CD1c-positive myeloid dendritic cell (primary cell): ENCODE measurements at regions not wholly inside any gene's neighbourhood (a gene's known extent, or its start where the extent isn't known, plus 50 kb on each side); places are given as distances from the start of the nearest gene placed in this dataset.
A peak's percentile ranks its signal among the peaks of the same experiment; 100 is the strongest.

Experiments used
- DNase-seq: peaks from one replicate; pipeline ENCODE4 v3.0.0-alpha.2; 2016; ENCODE audit errors: extremely low spot score

DNA sequence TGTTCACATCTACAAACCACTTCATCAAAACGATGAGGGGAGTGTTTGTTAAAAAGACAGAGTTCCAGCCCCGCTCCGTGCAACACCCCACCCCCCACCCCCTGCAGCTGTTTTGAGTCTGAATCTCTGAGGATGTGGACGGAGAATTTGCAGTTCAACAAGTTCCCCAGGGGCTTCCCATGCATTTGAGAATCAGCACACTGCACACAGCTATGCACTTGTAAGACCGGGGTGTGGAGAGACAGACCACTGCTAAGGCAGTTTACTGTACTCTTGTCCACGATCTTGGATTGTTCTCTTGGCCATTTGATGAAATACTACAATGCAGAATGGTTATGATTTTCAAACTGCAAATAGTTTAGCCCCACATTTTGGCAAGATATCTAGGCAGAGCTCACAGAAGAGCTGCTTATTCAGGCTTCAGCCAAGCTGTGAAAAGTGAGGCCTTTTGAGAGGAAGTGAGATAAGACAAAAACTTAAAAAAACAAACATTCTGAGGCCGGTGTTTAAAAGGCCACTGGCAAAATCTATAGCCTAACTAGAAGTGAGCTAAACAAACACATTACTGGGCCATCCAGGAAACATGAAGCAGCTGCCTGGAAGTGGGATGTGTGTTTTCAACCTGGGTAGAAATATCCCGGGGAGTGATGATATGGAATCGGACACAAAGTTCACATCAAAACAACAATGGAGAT, 308.2 kb upstream of the ADAMTS9 start:
- DNase-seq: no peak

DNA sequence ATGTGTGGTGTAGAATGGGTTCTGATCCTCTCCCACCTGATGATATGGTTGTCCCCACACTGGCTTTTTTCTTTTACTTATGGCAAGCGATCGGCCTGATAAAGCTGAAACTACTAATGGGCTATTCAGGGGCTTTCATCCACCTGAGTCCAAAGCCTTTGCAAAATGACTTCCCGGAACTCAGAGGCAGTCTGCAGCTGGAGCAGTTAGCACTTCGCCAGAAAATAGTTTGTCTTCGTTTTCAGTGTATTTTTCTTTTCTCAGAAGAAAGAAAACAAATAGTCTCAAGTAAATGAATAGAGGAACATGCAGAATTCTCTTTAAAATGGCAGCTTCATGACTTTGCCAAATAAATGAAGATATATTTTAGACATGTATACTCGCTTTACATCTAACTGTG, 306.0 kb upstream of the ADAMTS9 start:
- DNase-seq: no peak

DNA sequence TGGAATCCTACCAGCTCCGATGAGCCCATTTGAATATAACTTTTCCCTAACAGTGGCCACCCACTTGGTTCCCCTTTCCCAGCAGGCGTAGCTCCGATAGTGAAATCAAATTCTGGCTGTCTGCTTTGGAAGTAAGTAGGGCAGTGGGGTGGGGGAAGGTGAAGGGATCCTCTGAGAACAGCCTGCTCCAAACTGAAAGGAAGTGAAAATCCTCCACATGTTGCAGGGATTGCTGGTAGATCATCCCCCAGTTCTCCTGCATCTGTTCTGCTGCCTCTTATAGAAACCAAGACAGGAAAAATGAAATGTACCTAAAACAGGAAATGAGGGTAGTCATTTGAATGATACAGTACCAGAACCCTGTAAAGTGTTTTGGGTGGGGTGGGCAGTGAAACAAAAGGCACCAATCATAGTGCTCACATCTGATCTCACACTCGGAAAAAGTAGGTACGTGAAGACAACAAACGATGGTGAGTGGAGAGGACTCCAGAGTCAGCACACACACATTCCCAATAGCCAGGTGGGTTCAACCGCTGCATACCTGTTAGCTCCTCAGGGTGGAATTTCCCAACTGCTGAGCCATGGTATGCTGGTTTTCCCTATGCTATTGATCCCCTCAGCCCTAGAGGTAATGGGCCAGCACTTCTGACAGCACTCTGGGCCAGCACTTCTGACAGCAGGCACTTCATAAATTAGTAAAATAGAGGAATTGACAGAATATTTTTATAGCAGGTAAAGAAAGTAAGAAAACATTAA, 304.9 kb upstream of the ADAMTS9 start:
- DNase-seq: no peak

DNA sequence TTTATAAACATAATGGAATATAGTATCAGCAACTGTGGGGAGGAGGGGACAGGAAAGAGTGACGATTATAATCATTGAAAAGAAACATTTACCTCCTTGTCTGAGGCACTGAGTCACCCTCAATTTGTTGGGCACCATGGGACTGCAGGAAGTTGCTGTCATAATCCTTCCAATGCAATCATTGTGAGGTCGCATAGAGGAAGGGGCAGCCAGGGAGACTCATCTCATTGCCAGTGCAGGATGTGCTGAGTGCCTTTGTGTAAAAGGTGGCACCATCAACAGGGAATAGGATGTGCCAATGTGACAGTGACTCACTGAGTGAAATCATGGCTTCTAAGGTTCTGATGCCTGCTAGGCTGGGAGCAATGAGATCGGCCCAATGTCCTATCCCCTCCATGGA, 300.4 kb upstream of the ADAMTS9 start:
- no peak for DNase-seq

DNA sequence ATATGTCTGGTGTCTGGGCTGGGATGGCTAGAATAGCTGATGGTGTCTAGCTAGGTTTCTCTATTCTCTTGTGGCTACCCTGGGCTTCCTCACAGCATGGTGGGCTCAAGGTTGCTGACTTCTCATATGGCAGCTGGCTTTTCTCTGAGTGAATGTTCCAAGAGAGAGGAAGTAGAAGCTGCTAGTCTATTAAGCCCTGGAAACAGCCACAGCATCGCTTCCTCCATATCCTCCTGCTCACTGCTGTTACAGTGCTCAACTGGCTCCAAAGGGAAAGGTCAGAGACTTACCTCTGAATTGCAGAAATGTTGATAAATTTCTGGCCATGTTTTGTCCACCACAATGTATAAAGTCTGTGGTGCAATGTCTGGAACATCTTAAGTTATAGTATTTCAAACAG, 299.9 kb upstream of the ADAMTS9 start:
- no peak for DNase-seq

DNA sequence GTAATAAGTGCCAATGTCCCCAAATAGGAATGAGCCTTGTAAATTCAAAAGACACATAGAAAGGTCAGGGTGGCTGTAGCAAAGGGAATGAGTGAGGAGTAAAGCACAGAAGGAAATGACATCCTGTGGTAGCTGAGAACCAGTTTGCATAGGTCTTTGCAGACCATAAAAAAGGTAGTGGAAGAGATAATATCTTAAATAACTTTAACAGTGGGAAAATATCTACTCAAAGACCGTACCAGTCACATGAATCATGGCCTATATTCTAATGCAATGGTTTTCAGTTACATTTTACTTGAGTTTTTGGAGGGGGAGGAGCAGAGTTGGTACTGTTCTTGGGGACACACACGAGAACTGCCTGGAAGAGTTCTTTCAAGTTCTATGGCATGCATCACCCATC, 297.3 kb upstream of the ADAMTS9 start:
- DNase-seq: no peak

DNA sequence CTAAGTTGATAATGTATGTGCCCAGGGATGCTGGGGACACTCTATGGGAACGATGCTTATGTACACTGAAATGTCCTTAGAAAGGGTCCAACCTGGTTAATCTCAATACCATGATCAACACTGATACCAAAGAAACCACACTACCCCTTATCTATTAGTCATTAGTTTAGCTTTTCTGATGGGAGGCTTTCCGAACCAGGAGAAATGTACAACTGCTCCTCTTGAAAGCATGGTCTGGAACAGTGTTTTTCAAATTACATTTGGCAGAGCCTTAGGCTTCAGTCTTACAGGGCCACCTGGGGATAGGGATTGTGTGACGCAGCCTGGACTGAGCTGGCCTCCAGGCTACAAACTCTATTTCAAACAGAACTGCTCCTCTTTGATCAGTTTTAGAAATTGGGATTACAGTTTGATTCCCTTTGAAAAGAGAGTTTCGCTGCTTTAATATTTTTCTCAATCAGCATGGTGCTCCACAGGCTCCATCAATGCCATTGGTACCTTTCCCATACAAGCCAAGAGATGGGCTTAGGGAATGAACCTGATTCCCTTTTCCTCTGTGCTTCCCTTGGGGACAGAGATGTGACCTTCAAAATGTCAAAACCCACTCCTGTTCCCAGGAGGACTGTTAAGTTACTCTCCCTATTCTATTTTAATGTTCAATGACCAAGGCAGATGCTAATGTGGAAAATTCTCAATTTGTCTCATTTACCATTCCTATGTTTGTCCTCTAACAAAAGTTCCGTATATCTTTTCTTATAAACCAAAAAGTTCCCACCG, 296.0 kb upstream of the ADAMTS9 start:
- no peak for DNase-seq

DNA sequence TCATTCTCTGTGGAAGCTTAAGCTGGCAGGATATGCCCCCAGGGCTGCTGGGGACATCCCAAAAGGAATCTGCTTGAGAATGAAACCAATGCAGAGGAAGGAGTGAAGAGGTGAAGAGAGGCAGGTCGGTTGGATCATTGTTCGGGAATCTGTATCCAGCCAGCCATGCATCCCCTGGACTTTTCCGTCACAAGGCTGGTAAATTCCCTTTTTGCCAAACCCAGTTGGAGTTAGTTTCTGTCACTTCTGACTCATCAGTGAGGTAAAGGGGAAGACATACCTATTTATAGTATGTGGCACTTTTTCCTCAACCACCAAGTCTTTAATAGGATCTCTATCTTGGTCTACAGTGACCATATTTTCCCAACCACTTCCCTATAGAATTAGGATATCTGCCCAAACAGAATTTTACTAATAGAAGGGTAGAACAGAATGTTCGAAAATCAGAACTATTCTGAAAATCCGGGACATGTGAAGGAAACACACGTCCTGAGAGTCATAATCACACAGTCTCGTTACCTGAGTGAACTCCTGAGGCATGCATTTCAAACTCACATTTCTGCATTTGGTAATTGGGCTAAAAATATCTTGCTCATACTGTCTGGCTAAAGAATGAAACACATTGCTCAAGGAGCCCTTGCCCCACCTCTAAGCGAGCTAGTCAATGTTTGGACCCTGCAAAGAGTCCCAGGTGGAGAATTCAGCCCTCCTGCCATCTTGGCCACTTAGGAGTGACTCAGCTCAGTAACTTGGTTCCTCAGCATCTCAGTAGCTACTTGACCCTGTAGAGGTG, 289.7 kb upstream of the ADAMTS9 start:
- no peak for DNase-seq

DNA sequence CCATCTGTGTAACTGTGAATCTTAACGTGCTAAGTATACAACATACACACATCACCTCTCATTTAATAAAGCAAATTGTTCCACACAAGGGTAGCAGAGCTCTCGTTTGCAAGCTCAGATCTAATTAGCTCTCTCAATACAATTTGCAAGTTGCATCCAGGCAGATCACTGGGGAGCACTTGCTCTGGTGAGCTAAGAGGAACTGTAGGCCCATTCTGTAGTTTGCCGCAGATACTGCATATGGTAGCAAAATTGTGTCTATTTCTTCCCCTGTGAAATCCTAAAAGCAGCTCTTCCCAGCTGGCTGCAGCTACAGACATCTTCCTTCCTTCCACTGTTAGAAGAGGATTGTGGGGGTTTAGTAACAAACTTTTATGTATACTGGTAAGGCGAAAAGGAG, 288.7 kb upstream of the ADAMTS9 start:
- no peak for DNase-seq

DNA sequence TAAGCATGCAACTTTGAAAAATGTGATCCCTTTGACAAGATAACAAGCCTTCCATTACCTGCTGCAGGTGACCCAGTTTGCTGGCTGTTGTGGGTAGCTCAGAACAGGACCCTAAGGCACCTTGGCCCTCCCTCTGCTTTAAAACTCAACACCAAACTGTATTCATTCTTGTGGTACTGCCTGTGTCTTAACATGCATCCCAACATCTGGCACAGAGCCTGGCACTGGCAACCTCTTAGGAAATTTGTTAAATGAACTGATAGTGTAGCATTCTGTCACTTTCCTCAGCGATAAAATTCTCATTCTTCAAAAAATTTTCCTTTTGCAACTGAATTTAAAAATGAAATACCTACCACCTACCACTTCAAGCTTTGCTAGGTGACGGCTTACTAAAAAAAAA, 287.3 kb upstream of the ADAMTS9 start:
- DNase-seq: no peak

DNA sequence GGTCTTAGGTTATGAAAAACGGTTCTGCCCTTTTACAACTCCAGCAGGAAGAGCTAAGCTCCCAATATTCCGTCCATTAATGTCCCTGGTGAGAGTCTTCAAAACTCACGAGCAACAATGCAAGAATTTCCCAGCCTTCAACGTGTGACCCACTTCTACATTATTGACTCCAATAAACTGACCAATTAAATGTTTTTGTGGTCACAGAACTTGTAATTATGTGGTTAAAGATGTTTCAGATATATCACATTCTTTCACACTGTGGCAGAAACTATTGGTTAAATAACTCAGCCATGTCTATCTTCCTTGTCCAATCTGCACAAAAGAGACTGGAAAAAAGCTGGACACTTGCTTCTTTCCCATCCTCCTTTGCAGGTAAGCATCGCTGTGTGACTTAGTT, 286.6 kb upstream of the ADAMTS9 start:
- no peak for DNase-seq

DNA sequence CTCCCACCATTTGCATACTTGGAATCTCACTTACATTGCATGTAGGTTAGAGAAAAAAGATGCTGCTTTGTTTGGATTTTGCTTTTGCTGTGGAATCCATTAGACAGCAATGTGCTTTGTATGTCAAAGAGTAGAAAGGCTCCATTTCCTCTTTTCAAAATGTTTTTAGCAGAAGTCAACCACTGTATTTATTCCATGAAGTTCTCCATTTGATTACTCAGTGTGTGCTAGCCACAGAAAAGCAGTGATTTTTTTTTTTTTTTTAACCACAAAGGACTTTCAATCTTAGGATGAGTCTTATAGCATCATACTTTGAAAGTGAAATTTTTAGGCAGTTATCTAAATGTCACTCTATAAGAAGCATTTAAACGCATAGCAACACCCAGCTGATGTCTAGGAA, 285.0 kb upstream of the ADAMTS9 start:
- peak; percentile 3 for DNase-seq

DNA sequence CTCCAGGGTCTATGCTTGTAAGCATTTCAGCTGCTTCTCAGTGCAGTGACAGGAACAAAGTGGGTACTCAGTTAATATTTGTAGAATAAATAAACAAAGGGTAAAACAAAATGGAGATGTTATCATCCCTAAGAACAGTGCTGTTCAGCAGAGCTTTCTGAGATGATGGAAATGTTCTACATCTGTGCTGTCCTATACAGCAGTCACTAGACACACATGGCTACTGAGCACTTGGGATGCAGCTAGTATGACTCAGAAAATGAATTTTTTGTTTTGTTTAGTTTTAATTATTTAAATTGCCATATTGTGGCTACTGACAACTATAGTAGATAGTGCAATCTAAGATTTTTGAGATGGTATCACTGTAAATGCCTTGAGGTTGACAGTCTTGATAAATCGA, 283.8 kb upstream of the ADAMTS9 start:
- no peak for DNase-seq

DNA sequence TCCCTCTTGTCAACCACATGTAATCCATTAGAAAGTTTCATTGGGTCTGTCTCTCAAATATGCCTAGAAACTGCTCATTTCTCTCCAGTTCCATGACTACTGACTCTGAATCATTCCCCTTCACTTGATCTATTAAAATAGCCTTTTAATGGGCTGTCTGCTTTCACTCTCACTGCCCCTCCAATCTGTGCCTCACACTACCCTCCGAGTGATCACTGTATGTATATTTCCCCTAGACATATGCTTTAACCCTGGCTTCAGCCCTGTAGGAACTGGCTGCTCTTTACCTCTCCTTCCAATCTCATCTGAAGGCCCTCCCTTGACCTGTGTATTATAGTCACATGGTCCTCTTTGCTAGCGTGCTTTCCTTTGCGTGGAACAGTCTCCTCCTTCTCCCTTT, 282.8 kb upstream of the ADAMTS9 start:
- DNase-seq: no peak

DNA sequence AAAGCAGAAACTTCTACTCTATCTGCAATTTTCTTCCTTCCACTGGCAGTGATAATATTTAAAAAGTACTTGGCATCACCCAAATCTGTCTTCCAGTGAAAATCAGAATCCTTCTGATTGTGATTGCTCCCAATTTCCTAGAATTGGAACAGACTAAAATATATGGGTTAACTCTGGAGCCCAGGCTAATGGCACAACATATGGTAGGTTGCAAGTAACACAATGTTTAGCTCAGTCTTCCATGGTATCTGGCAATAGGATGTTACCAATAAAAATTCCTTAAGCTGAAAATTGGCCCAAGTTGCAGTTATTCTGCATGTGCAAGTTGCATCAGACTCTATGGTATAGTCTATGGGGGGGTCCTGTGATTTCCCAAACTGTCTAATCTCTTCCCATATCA, 273.5 kb upstream of the ADAMTS9 start:
- no peak for DNase-seq

DNA sequence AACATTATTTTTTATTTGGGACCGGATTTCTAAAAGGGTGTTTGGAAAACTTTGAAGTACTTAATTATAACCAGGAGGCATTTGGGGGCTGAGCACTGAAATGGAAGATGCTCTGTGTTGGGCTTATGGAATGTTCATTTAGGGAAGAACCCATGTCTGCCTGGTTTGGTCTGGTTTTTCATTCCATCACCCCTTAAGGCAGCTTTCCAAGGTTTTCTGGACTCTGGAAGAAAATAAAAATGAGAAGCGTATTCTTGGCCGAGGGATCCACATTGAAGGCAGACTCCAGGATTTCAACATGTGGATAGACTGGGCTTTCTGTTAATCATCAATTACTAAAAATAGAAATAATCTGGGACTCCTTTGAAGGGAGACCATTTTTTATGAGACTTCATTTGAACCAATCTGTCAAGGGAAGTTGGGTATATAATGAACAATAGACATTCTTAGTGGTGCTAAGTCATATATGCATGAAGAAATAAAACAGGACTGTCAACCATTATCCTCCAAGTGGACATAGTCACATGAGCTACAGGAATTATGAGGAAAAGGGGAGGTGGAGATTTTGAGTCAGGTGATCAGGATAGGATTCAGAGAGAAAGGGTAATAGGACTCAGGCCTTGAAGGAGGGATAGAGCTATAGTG, 270.5 kb upstream of the ADAMTS9 start:
- no peak for DNase-seq

DNA sequence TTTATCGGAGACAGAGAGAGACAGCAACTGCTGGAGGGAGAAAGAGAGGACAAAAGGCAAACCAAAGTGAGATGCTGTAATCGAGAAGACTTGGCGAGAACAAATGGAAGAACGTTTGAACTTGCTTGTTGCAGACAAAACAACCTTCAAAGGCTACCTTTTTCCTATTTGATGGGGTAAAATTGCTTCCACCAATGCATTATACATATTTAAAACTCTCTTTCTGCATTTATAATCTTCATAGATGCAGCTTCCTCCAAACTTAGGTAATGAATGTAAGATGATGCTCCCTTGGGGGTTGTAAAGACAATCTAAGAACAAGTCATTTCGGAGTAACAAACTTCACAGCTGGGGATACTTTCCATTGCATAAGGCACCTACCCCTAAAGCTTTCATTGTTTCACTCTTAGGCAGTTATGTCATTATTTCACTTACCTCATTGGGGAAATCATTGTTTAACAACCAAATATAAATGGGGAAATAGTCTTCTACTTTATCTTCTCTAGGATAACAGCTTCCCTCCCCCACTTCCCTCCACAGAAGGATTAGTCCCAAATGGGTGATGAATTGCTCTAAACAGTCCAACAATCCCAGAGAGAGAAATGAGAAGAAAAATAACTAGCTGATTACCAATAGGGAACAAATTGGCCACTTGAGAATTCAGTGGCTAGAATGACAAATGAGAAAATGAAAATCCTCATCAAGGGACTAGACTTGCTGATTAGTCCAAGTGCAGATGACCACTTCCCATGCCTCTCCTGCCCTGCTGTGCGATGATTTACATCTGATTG, 269.8 kb upstream of the ADAMTS9 start:
- no peak for DNase-seq

DNA sequence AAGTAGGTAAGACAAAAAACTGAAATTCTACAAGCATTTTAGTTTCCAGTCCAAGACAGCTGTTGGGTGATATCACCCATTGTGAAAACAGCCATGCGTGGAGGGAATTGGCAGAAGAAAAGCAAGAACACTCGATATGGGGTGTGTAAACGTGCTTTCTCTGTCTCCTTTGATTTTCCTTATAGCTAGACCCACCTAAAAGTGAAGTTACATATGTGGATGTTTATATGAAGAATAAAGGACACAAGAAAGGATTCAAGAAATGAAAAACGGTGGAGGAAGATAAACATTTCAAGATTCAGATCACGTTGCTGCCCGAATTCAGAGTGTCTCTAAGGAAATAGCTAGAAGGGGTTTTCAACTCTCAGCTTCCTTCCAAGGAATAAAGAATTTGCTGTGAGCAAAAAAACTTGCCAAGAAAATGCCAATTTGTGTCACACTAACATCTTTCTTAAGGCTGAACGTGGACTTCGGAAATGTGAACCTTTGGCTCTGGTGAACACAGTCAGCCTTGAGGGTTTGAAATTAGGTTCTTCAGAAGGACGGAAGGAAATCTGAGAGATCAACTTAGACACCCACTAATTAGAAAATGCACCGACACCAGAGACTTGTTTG, 269.0 kb upstream of the ADAMTS9 start:
- DNase-seq: no peak

DNA sequence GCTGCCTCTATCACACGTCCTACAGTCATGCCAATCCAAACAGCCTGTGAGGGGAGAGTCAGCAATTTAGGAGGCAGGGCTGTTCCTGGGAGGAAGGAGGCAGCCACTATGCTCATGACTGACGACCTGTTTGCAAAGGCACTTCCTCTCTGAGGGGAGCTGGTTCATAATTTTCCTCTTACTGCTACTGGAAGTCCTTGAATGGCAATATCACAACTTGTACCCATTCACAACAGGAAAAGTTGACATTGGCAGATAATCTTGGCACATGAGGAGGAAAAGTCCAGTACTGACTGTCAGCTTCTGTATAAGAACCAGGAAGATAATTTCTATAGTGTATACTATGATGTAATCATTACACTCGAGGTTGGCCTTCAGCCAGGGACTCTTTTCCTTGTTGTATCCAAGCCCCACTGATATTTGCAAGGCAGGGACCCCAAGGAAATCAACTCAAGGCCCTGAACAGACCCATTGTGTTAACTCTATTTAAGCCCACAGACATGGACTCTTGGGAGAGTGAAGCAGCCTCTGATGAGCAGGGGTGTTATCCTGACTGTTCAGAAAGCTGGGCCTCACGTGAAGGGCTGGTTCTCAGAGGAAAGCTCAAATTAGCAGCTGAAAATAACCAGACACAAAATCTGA, 267.3 kb upstream of the ADAMTS9 start:
- no peak for DNase-seq
